Astrocyte of the spinal cord (primary cell): ENCODE measurements at regions not wholly inside any gene's neighbourhood (a gene's known extent, or its start where the extent isn't known, plus 50 kb on each side); places are given as distances from the start of the nearest gene placed in this dataset.
"Not testable (repeated sequence)": the region's sequence is repeated elsewhere in the genome, so short reads cannot be mapped to it uniquely, and the experiment has no call there.

Source experiments
- DNase-seq: peaks from one replicate; pipeline ENCODE4 v3.0.0; 2011; ENCODE audit warnings: low read depth, low spot score
- H3K4me3 ChIP-seq: 2 replicates; pipeline ENCODE4 v1.5.1; 2011; ENCODE audit warnings: low read depth, mild to moderate bottlenecking, low read length, moderate library complexity
- in situ Hi-C: cut with HindIII; loops from 2 replicates; pipeline ENCODE4 v1.10.0; 2017; ENCODE audit warnings: low sequenced_read_pairs
- TF ChIP-seq, protein P1 (sequence below): IDR thresholded peaks from 2 replicates; pipeline ENCODE4 v1.5.1; 2012; ENCODE audit warnings: low read depth, mild to moderate bottlenecking, low read length, inconsistent platforms

GRCh38 chr16:87207965-87208364, 109.2 kb downstream of the C16orf95 start:
- in situ Hi-C loops, result no loop called here
- TF ChIP-seq, protein P1, sequence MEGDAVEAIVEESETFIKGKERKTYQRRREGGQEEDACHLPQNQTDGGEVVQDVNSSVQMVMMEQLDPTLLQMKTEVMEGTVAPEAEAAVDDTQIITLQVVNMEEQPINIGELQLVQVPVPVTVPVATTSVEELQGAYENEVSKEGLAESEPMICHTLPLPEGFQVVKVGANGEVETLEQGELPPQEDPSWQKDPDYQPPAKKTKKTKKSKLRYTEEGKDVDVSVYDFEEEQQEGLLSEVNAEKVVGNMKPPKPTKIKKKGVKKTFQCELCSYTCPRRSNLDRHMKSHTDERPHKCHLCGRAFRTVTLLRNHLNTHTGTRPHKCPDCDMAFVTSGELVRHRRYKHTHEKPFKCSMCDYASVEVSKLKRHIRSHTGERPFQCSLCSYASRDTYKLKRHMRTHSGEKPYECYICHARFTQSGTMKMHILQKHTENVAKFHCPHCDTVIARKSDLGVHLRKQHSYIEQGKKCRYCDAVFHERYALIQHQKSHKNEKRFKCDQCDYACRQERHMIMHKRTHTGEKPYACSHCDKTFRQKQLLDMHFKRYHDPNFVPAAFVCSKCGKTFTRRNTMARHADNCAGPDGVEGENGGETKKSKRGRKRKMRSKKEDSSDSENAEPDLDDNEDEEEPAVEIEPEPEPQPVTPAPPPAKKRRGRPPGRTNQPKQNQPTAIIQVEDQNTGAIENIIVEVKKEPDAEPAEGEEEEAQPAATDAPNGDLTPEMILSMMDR, result no peak

GRCh38 chr16:87208968-87209367, 108.2 kb downstream of the C16orf95 start:
- DNase-seq, in situ Hi-C loops, H3K4me3 ChIP-seq: not testable (repeated sequence)

More at GRCh38 chr16:87207965-87208364, 109.2 kb downstream of the C16orf95 start:
- H3K4me3 ChIP-seq, result no peak overlapping the region
- DNase-seq, result no peak

DNA sequence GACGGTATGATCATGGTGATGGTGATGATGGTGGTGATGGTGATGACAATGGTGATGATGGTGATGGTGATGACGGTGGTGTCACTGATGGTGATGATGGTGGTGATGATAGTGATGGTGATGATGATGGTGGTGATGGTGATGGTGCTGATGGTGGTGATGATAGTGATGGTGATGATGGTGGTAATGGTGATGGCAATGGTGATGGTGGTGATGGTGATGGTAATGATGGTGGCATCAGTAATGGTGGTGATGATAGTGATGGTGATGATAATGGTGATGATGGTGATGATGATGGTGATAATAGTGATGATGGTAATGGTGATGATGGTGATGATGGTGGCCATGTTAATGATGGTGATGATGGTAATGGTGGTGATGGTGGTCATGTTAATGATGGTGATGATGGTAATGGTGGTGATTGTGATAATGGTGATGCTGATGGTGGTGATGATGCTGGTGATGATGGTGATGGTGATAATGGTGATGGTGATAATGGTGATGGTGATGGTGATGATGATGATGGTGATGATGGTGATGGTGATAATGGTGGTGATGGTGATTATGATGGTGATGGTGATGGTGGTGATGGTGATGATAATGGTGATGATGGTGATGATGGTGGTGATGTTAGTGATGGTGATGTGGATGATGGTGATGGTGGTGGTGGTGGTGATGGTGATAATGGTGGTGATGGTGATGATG, 107.2 kb downstream of the C16orf95 start:
- no peak overlapping the region for H3K4me3 ChIP-seq
- DNase-seq, result no peak
- TF ChIP-seq, protein P1, result no peak
- in situ Hi-C loops, result no loop called here

DNA sequence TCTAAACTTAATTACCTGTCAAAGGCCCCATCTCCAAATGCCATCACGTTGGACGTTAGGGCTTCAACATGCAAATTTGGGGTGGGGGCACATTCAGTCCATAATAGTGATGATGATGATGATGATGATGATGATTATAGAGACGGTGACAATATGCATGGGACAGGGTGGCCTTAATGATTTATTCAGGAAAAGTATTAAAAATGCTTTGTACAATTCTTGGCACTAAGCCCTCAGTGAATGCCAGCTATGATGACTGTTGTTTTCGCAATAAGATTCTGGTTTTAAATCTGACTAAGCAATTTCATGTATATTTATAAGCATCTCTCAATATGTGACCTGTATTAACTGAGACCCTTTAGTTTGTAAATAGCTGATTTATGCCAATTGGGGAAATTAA, 106.3 kb downstream of the C16orf95 start:
- TF ChIP-seq, protein P1, result no peak
- H3K4me3 ChIP-seq, result no peak overlapping the region
- DNase-seq, result no peak
- in situ Hi-C loops, result no loop called here

DNA sequence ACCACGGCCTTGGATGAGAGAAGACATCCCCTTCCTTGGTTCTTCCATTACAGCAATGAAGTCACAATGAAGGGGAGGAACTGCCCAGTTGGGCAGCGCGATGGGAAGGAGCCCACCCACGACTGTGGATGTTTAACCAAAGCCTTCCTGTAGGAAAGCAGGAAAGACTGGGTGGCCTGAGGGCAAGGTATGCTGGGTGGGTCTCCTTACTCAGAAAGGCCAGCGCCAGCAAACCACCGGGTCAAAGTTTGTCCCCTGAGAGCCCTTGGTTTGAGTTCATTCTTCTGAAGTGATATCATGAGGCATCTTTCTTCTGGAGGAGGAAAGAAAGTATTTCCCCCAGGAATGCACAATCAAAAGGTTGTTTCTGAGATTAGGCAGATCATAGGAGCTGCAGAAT, 105.2 kb downstream of the C16orf95 start:
- H3K4me3 ChIP-seq, result no peak overlapping the region
- in situ Hi-C loops, result no loop called here
- TF ChIP-seq, protein P1, result no peak

GRCh38 chr16:87213536-87213935, 103.7 kb downstream of the C16orf95 start:
- in situ Hi-C loops, result no loop called here
- no peak for DNase-seq
- TF ChIP-seq, protein P1, result no peak
- no peak overlapping the region for H3K4me3 ChIP-seq

More for the DNA sequence above, 105.2 kb downstream of the C16orf95 start:
- DNase-seq, result peak; percentile 36

DNA sequence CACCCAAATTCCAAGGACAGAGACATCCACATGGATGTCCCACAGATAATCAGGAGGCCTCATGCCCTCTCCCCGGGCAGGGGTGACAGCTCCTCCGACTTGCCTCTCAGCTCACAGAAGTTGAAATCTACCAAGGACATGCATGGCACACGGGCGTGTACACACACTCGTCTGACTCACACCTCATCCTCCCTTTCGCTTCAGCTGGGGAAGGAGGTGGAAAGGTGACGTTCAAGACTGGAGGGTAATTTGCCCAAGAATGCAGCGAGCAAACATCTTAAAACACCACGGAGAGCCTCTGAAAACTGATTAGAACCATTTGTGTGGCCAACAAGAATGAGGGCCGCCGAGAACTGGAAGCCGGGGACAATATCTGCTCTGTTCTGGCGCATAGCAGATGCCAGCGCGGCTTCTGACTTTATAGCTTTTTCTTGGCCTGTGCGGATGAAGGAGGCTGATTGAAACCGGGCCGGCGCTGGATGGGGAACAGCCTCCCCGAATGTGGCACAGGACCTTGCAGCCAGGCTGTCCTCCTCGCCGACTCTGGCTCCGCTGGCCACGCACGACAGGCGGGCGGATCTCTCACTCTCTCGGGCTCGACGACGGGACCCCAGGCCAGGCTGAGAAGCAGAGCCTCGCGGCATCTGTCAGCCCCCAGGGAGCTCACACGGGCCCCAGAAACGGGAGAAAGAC, 100.9 kb downstream of the C16orf95 start:
- in situ Hi-C loops, result no loop called here

More for the DNA sequence above, 100.9 kb downstream of the C16orf95 start:
- no peak overlapping the region for H3K4me3 ChIP-seq
- TF ChIP-seq, protein P1, result no peak
- no peak for DNase-seq
